ENCODE measurements at regions not wholly inside any gene's neighbourhood (a gene's known extent, or its start where the extent isn't known, plus 50 kb on each side); places are given as distances from the start of the nearest gene placed in this dataset.
"Not testable (repeated sequence)": the region's sequence is repeated elsewhere in the genome, so short reads cannot be mapped to it uniquely, and the experiment has no call there.

- H3K27me3 Mint-ChIP-seq: peaks cover 14% of the 10 kb centered on the region
- ATAC-seq (ENCODE audit: low read depth) (no peak), DNase-seq (no peak)
- no peak overlapping the region for H3K4me3 Mint-ChIP-seq
- H3K27ac Mint-ChIP-seq: no peak overlapping the region
- POLR2A ChIA-PET: no interaction called here
- H3K4me1 Mint-ChIP-seq: no peaks in the 10 kb centered on the region
- H3K36me3 Mint-ChIP-seq: no peaks in the 10 kb centered on the region
- H3K9me3 Mint-ChIP-seq: peaks cover under 1% of the 10 kb centered on the region
Measured at GRCh38 chr10:118968482-118968881, 61.0 kb upstream of the NANOS1 start.

GRCh38 chr10:118969014-118969413 is 60.5 kb upstream of the NANOS1 start:
- Mint-ChIP-seq H3K4me3 (no peak overlapping the region), H3K9me3 (peaks cover 2% of the 10 kb centered on the region), H3K4me1 (no peaks in the 10 kb centered on the region), H3K36me3 (no peaks in the 10 kb centered on the region), H3K27ac (no peak overlapping the region), H3K27me3 (peaks cover 16% of the 10 kb centered on the region)
- DNase-seq (no peak), ATAC-seq (ENCODE audit: low read depth) (no peak)
- POLR2A ChIA-PET: no interaction called here

- H3K27ac Mint-ChIP-seq: no peak overlapping the region
- H3K4me1 Mint-ChIP-seq: no peaks in the 10 kb centered on the region
- H3K4me3 Mint-ChIP-seq: no peak overlapping the region
- no peaks in the 10 kb centered on the region for H3K36me3 Mint-ChIP-seq
- POLR2A ChIA-PET: no interaction called here
- peaks cover 2% of the 10 kb centered on the region for H3K9me3 Mint-ChIP-seq
- ATAC-seq (ENCODE audit: low read depth): no peak
- H3K27me3 Mint-ChIP-seq: peaks cover 13% of the 10 kb centered on the region
- no peak for DNase-seq
Measured at GRCh38 chr10:118970770-118971169, 58.7 kb upstream of the NANOS1 start.

GRCh38 chr10:118971187-118971586 is 58.3 kb upstream of the NANOS1 start:
- no peaks in the 10 kb centered on the region for H3K4me1 Mint-ChIP-seq

GRCh38 chr10:118971876-118972275 is 57.6 kb upstream of the NANOS1 start:
- Mint-ChIP-seq H3K36me3 (no peaks in the 10 kb centered on the region), H3K27ac (no peak overlapping the region), H3K27me3 (peaks cover 15% of the 10 kb centered on the region), H3K9me3 (peaks cover 2% of the 10 kb centered on the region), H3K4me1 (no peaks in the 10 kb centered on the region), H3K4me3 (no peak overlapping the region)
- POLR2A ChIA-PET: no interaction called here
- no peak for ATAC-seq (ENCODE audit: low read depth)
- no peak for DNase-seq

More at GRCh38 chr10:118971187-118971586, 58.3 kb upstream of the NANOS1 start:
- H3K36me3 Mint-ChIP-seq: no peaks in the 10 kb centered on the region
- peaks cover 2% of the 10 kb centered on the region for H3K9me3 Mint-ChIP-seq
- no peak overlapping the region for H3K27ac Mint-ChIP-seq
- peaks cover 13% of the 10 kb centered on the region for H3K27me3 Mint-ChIP-seq
- POLR2A ChIA-PET: no interaction called here
- DNase-seq: no peak
- H3K4me3 Mint-ChIP-seq: no peak overlapping the region
- ATAC-seq (ENCODE audit: low read depth): no peak

- Mint-ChIP-seq H3K27me3 (peaks cover 15% of the 10 kb centered on the region), H3K36me3 (no peaks in the 10 kb centered on the region), H3K4me1 (no peaks in the 10 kb centered on the region), H3K4me3 (no peak overlapping the region), H3K27ac (no peak overlapping the region), H3K9me3 (peaks cover 2% of the 10 kb centered on the region)
- ATAC-seq (ENCODE audit: low read depth) (no peak), DNase-seq (no peak)
- POLR2A ChIA-PET: no interaction called here
Measured at GRCh38 chr10:118973744-118974143, 55.8 kb upstream of the NANOS1 start.

GRCh38 chr10:118974951-118975350 is 54.6 kb upstream of the NANOS1 start:
- Mint-ChIP-seq H3K36me3 (no peaks in the 10 kb centered on the region), H3K4me1 (no peaks in the 10 kb centered on the region), H3K27me3 (peaks cover 15% of the 10 kb centered on the region), H3K4me3 (no peak overlapping the region), H3K9me3 (peaks cover 2% of the 10 kb centered on the region), H3K27ac (no peak overlapping the region)
- DNase-seq (no peak), ATAC-seq (ENCODE audit: low read depth) (no peak)
- POLR2A ChIA-PET: no interaction called here

GRCh38 chr10:118976219-118976618 is 53.3 kb upstream of the NANOS1 start:
- H3K27ac Mint-ChIP-seq; H3K4me3 Mint-ChIP-seq; ATAC-seq (ENCODE audit: low read depth); H3K9me3 Mint-ChIP-seq; H3K36me3 Mint-ChIP-seq; DNase-seq; H3K4me1 Mint-ChIP-seq; POLR2A ChIA-PET: not testable (repeated sequence)
- peaks cover 15% of the 10 kb centered on the region for H3K27me3 Mint-ChIP-seq

GRCh38 chr10:118977022-118977599 is 52.4 kb upstream of the NANOS1 start:
- Mint-ChIP-seq H3K4me3 (no peak overlapping the region), H3K9me3 (peaks cover 2% of the 10 kb centered on the region), H3K27ac (no peak overlapping the region), H3K27me3 (peaks cover 16% of the 10 kb centered on the region), H3K36me3 (no peaks in the 10 kb centered on the region), H3K4me1 (no peaks in the 10 kb centered on the region)
- POLR2A ChIA-PET: no interaction called here
- DNase-seq (no peak), ATAC-seq (ENCODE audit: low read depth) (no peak)

- H3K27ac Mint-ChIP-seq: no peak overlapping the region
- no peaks in the 10 kb centered on the region for H3K36me3 Mint-ChIP-seq
- H3K4me1 Mint-ChIP-seq: no peaks in the 10 kb centered on the region
- DNase-seq (no peak), ATAC-seq (ENCODE audit: low read depth) (no peak)
- H3K9me3 Mint-ChIP-seq: peaks cover 2% of the 10 kb centered on the region
- POLR2A ChIA-PET: no interaction called here
- peaks cover 12% of the 10 kb centered on the region for H3K27me3 Mint-ChIP-seq
- H3K4me3 Mint-ChIP-seq: no peak overlapping the region
Measured at GRCh38 chr10:118977835-118978234, 51.7 kb upstream of the NANOS1 start.

- POLR2A ChIA-PET: interaction anchor here (0.6 kb wide), 1 partner anchor 105 kb away, joined by 3 read pairs; no protein-coding TSS in a partner anchor
- no peak for DNase-seq
- ATAC-seq (ENCODE audit: low read depth): no peak
- peaks cover 2% of the 10 kb centered on the region for H3K9me3 Mint-ChIP-seq
- H3K36me3 Mint-ChIP-seq: no peaks in the 10 kb centered on the region
- no peaks in the 10 kb centered on the region for H3K4me1 Mint-ChIP-seq
- no peak overlapping the region for H3K4me3 Mint-ChIP-seq
- peaks cover 8% of the 10 kb centered on the region for H3K27me3 Mint-ChIP-seq
- no peak overlapping the region for H3K27ac Mint-ChIP-seq
Measured at GRCh38 chr10:118978316-118978997, 51.1 kb upstream of the NANOS1 start.

GRCh38 chr10:118978998-118979350 is 50.5 kb upstream of the NANOS1 start:
- Mint-ChIP-seq H3K27ac (no peak overlapping the region), H3K27me3 (peaks cover 6% of the 10 kb centered on the region), H3K4me3 (no peak overlapping the region), H3K36me3 (no peaks in the 10 kb centered on the region), H3K4me1 (no peaks in the 10 kb centered on the region), H3K9me3 (no peaks in the 10 kb centered on the region)
- ATAC-seq (ENCODE audit: low read depth) (no peak), DNase-seq (no peak)
- POLR2A ChIA-PET: interaction anchor here (0.6 kb wide), 1 partner anchor 104 kb away, joined by 3 read pairs; no protein-coding TSS in a partner anchor

GRCh38 chr10:118979661-118980060 is 49.9 kb upstream of the NANOS1 start:
- no peak for DNase-seq
- POLR2A ChIA-PET: no interaction called here
- Mint-ChIP-seq H3K27me3 (peaks cover 6% of the 10 kb centered on the region), H3K36me3 (peaks cover 3% of the 10 kb centered on the region), H3K4me1 (no peaks in the 10 kb centered on the region), H3K27ac (peak overlapping the region; percentile 5), H3K9me3 (peaks cover 4% of the 10 kb centered on the region), H3K4me3 (no peak overlapping the region)
- no peak for ATAC-seq (ENCODE audit: low read depth)
